ENCODE measurements at regions not wholly inside any gene's neighbourhood (a gene's known extent, or its start where the extent isn't known, plus 50 kb on each side); places are given as distances from the start of the nearest gene placed in this dataset.

DNA sequence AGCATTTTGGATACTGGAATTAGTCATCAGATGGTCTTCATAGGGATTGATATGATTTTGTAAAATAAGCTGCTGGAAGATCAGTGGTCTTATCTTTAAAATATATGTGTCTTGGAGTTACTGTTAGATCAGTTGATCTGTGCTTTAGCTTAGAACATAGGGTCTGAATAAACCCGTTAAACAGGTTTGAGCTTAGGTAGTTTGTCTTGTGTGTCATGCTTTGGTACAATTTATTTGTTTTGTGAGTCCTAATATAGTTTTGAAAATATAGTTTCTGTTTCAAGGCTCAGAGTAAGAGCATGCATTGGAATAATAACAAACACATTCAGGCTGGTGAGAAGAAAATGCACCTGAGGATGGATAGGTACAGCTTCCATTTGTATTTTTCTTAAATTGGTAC, 505.0 kb downstream of the SLC16A7 start:
- ChIA-PET CTCF (interaction anchor here (0.6 kb wide), 1 partner anchor 688 kb away, joined by 3 read pairs; no protein-coding TSS in a partner anchor), POLR2A (no interaction called here)
- TF ChIP-seq, protein P1, sequence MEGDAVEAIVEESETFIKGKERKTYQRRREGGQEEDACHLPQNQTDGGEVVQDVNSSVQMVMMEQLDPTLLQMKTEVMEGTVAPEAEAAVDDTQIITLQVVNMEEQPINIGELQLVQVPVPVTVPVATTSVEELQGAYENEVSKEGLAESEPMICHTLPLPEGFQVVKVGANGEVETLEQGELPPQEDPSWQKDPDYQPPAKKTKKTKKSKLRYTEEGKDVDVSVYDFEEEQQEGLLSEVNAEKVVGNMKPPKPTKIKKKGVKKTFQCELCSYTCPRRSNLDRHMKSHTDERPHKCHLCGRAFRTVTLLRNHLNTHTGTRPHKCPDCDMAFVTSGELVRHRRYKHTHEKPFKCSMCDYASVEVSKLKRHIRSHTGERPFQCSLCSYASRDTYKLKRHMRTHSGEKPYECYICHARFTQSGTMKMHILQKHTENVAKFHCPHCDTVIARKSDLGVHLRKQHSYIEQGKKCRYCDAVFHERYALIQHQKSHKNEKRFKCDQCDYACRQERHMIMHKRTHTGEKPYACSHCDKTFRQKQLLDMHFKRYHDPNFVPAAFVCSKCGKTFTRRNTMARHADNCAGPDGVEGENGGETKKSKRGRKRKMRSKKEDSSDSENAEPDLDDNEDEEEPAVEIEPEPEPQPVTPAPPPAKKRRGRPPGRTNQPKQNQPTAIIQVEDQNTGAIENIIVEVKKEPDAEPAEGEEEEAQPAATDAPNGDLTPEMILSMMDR (IDR thresholded peaks at IDR 0.05; ENCODE audit: unreplicated experiment): no peak
- no peak for DNase-seq (ENCODE audit: unreplicated experiment)
- no peaks in the 10 kb centered on the region for H3K4me1 Mint-ChIP-seq (ENCODE audit: insufficient read depth, unreplicated experiment)
- no peak overlapping the region for H3K4me3 Mint-ChIP-seq (ENCODE audit: unreplicated experiment)
- H3K9me3 Mint-ChIP-seq (ENCODE audit: unreplicated experiment): no peaks in the 10 kb centered on the region
- no peak overlapping the region for H3K27ac Mint-ChIP-seq (ENCODE audit: low read depth, unreplicated experiment)
- no peaks in the 10 kb centered on the region for H3K36me3 Mint-ChIP-seq (ENCODE audit: insufficient read depth, unreplicated experiment)
- no TSS peak for BruUV-seq (replicated peaks)
- H3K27me3 Mint-ChIP-seq (ENCODE audit: insufficient read depth, unreplicated experiment): no peaks in the 10 kb centered on the region
- intact Hi-C loops (cut with micrococcal nuclease): loop anchor here (10.0 kb wide), 1 partner anchor 154 kb away; no protein-coding TSS in a partner anchor

DNA sequence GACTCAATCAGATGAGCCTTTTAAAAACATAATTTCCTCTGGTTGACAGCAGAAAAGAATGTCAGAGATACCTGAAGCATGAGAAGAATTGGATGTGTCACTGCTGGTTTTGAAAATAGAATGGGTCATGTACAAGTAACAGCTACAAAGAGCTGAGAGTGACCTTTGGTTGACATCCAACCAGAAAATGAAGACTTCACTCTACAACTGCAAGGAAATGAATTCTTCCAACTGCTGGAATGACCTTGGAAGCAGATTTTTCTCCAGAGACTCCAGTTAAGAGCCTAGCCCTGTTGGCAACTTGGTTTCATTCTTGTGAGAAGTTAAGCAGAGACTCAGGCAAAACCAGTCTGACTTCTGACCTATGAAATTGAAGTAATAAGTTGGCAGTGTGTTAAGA, 505.9 kb downstream of the SLC16A7 start:
- Mint-ChIP-seq H3K4me3 (ENCODE audit: unreplicated experiment) (no peak overlapping the region), H3K27ac (ENCODE audit: low read depth, unreplicated experiment) (no peak overlapping the region), H3K27me3 (ENCODE audit: insufficient read depth, unreplicated experiment) (no peaks in the 10 kb centered on the region), H3K36me3 (ENCODE audit: insufficient read depth, unreplicated experiment) (no peaks in the 10 kb centered on the region), H3K9me3 (ENCODE audit: unreplicated experiment) (no peaks in the 10 kb centered on the region), H3K4me1 (ENCODE audit: insufficient read depth, unreplicated experiment) (no peaks in the 10 kb centered on the region)
- no TSS peak for BruUV-seq (replicated peaks)
- POLR2A ChIA-PET: no interaction called here
- CTCF ChIA-PET: no interaction called here
- intact Hi-C loops (cut with micrococcal nuclease): loop anchor here (10.0 kb wide), 1 partner anchor 153 kb away; no protein-coding TSS in a partner anchor
- TF ChIP-seq, protein P1 (IDR thresholded peaks at IDR 0.05; ENCODE audit: unreplicated experiment): no peak
- DNase-seq (ENCODE audit: unreplicated experiment): no peak

DNA sequence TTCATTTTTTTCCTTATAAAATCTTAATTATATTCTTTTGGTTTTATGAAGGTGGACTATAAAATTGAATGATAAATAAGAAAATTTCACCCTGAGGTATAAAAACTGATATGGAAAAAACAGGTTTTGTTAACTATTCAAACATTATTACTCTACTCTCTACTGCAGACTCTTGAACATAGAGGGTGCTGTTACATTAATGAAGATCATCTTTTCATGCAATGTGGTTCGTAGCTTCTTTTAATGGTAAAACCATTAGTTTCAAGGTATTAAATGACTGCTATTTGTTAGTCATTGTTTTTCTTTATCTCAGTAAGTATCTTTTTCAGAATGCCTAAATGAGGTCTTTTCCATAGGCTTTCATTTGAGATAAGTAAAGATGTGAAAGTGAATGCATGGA, 510.4 kb downstream of the SLC16A7 start:
- no peak overlapping the region for H3K4me3 Mint-ChIP-seq (ENCODE audit: unreplicated experiment)
- POLR2A ChIA-PET: interaction anchor here (0.5 to 1.0 kb wide), 4 partner anchors 20 to 594 kb away, joined by 3 to 4 read pairs (median 4); no protein-coding TSS in a partner anchor
- TF ChIP-seq, protein P1 (IDR thresholded peaks at IDR 0.05; ENCODE audit: unreplicated experiment): peak; percentile 49
- H3K9me3 Mint-ChIP-seq (ENCODE audit: unreplicated experiment): no peaks in the 10 kb centered on the region
- H3K36me3 Mint-ChIP-seq (ENCODE audit: insufficient read depth, unreplicated experiment): no peaks in the 10 kb centered on the region
- H3K4me1 Mint-ChIP-seq (ENCODE audit: insufficient read depth, unreplicated experiment): no peaks in the 10 kb centered on the region
- intact Hi-C loops (cut with micrococcal nuclease): loop anchor here (1.0 to 10.0 kb wide), 2 partner anchors 149 to 388 kb away; no protein-coding TSS in a partner anchor
- no peak overlapping the region for H3K27ac Mint-ChIP-seq (ENCODE audit: low read depth, unreplicated experiment)
- CTCF ChIA-PET: interaction anchor here (0.6 to 1.5 kb wide), 4 partner anchors 75 to 677 kb away, joined by 3 to 5 read pairs (median 4); no protein-coding TSS in a partner anchor
- BruUV-seq (replicated peaks): no TSS peak
- H3K27me3 Mint-ChIP-seq (ENCODE audit: insufficient read depth, unreplicated experiment): no peaks in the 10 kb centered on the region
- DNase-seq (ENCODE audit: unreplicated experiment): peak; percentile 17

DNA sequence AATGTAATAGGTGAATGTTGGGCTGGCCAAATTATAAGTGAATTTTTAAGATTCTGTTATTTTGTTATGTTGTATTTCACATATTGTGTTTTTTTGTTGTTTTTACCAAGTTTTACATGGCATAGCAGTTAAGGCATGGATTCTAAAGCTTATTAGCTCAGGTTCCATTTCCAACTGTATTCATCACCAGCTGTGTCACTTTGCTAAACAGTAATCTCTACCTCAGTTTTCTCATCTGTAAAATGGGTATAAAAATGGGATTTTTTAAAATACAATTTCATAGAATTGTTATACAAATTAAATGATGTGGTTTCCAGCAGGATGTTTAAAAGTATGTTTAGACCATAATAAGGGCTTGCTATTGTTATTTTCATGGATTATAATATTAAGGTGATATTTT, 512.2 kb downstream of the SLC16A7 start:
- CTCF ChIA-PET: no interaction called here

More for the DNA sequence above, 512.2 kb downstream of the SLC16A7 start:
- no peak overlapping the region for H3K4me3 Mint-ChIP-seq (ENCODE audit: unreplicated experiment)
- no peaks in the 10 kb centered on the region for H3K4me1 Mint-ChIP-seq (ENCODE audit: insufficient read depth, unreplicated experiment)
- H3K9me3 Mint-ChIP-seq (ENCODE audit: unreplicated experiment): no peaks in the 10 kb centered on the region
- POLR2A ChIA-PET: no interaction called here
- no peaks in the 10 kb centered on the region for H3K36me3 Mint-ChIP-seq (ENCODE audit: insufficient read depth, unreplicated experiment)
- intact Hi-C loops (cut with micrococcal nuclease): loop anchor here (10.0 kb wide), 1 partner anchor 147 kb away; no protein-coding TSS in a partner anchor
- BruUV-seq (replicated peaks): no TSS peak
- H3K27me3 Mint-ChIP-seq (ENCODE audit: insufficient read depth, unreplicated experiment): no peaks in the 10 kb centered on the region
- no peak for DNase-seq (ENCODE audit: unreplicated experiment)
- TF ChIP-seq, protein P1 (IDR thresholded peaks at IDR 0.05; ENCODE audit: unreplicated experiment): no peak
- no peak overlapping the region for H3K27ac Mint-ChIP-seq (ENCODE audit: low read depth, unreplicated experiment)

Data from MCF 10A (cell line).